ENCODE measurements at regions not wholly inside any gene's neighbourhood (a gene's known extent, or its start where the extent isn't known, plus 50 kb on each side); places are given as distances from the start of the nearest gene placed in this dataset.

DNA sequence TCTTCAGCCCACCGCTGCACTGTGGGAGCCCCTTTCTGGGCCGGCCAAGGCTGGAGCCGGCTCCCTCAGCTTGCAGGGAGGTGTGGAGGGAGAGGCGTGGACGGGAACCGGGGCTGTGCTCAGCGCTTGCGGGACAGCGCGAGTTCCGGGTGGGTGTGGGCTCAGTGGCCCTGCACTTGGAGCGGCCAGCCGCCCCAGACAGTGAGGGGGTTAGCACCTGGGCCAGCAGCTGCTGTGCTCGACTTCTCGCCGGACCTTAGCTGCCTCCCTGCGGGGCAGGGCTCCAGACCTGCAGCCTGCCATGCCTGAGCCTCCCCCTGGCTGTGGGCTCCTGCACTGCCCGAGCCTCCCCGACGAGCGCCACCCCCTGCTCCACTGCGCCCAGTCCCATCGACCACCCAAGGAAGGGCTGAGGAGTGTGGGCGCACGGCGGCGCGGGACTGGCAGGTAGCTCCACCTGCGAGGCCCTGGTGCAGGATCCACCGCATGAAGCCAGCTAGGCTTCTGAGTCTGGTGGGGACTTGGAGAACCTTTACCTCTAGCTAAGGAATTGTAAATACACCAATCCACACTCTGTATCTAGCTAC lies 92.9 kb upstream of the MAST4 start:
- DNase-seq: no peak

DNA sequence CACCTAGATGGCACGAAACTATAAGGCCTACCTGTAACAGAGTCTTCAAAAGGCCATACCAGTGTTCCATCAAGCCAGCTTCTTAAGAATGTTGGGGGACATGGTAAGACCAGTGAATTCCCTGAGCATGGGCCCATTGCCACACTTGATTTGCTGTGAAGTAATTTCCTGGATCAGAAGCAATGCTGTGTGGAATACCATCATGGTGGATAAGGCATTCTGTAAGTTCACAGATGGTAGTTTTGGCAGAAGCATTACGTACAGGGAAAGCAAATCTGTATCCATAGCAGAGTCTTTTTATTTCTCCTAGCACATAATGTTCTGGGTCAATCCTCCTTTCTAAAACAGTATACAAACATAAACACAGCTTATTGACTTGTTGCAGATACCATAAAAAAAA lies 89.1 kb upstream of the MAST4 start:
- DNase-seq: no peak

DNA sequence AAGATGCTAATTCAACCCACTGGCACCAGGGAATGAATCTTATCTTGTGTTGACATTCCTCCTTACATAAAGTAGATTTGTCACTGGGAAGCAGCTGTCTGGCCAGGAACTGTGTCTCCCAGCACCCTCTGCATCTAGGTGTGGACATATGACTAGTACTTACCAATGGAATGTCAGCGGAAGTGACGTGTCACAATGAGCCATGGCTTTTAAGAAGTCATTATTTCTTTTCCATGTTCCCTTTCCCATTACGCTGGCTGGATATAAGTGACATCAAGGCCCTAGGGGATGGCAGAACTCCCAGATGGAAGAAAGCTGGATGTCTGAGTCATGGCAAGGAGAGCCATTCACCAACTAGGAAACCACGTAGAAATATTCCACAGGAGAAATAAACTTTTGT lies 84.7 kb upstream of the MAST4 start:
- DNase-seq: no peak

DNA sequence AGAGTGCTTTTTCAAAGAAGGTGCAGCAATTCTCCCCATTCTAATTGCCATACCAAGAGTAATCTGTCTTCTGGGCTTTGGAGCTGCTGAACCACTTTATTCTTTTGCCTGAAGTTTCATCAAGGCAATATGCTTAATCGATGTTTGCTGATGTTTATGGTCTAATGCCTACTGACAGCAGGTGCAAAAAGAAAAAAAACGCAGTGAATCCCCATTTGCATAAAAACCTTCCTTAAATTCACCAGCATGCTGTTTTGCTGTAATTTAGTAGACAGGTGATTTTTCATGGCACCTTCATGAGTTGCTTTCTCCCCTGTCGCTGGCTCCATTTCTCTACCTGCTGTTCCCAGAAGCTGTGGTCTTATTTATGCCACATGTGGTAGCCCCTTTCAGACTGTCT lies 83.1 kb upstream of the MAST4 start:
- no peak for DNase-seq

DNA sequence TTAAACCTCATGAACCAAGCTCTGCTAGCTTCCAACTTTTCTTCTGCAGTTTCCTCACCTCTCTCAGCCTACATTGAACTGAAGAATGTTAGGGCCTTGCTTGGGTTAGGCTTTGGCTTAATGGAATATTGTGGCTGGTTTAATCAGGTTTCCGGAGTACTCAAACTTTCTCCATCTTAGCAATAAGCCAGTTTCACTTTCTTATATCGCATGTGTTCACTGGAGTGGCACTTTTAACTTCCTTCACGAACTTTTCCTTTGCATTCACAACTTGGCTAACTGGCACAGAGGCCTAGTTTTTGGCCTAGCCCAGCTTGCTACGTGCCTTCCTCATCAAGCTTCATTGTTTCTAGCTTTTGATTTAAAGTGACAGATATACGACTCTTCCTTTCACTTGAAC lies 81.0 kb upstream of the MAST4 start:
- DNase-seq: no peak

DNA sequence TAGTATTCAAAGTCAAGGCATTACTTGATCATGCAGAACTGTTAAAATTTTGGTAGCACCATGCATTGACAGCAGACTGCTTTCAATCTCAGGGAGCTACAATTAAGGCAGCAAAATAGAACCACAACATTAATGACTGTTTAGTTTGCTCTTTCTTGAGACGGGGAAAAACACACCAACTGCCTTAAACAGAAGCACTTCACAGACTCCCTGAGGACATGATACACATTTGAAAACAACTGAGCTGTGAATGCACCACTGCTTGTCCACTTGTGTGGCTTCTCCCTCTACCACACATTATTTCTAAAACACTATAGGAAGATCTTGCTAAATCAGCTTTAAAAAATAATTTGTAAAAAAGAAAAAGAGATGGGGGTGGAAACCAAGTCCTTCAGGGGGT lies 79.6 kb upstream of the MAST4 start:
- no peak for DNase-seq

DNA sequence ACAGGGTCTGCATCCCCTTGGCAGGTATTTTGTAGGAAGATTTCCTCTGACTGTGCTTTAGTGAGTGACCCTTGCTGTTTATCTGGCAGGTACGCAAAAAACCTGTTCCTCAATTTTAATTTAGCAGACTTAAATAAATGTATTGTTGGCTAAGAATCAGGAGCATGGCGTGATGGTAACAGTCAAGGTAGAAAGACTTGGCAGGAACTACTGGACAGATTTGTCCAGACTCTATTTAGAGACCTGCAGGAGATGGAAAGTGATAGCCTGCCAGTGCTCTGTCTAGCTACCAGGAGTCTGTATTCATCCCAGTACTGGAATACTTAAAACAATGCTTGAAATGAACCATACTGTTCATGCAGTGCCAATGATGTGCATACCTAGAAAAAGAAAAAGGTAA lies 78.8 kb upstream of the MAST4 start:
- no peak for DNase-seq

DNA sequence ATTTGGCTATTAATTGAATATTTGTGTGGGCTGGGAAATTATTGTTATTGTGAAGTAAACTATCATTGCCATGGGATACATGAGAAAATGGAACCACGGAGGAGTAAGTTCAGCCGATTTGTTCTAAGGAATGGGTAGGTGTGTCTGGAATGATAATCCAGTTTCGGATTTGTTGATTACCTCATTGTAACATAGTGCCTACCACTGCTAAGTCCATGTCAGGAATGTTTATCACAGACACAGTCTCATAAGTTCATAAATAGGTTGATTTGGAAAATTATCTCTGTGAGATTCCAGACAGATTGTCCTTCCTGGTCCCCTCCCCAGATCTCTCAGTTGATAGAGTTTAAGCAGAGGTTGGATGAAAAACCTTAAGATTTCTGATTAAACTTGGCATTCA lies 78.1 kb upstream of the MAST4 start:
- no peak for DNase-seq

DNA sequence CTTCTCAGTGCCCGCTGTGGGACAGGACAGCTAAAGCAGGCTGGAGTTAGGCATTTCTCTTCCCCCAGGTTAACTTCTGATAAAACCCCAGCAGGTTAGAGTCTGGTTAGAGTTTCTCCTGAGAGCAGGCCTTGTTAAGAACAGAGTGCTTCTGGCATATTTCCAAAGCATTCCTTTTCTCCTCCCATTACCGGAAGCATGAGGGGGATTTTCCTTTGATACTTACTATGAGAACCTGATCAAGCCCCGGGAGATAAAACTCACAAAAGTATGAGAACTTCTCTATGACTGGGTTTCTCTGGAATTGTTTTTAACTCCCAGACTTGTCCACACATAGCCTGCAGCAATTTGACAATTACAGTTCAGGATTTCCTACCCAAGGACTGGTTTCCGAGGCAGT lies 77.4 kb upstream of the MAST4 start:
- no peak for DNase-seq

DNA sequence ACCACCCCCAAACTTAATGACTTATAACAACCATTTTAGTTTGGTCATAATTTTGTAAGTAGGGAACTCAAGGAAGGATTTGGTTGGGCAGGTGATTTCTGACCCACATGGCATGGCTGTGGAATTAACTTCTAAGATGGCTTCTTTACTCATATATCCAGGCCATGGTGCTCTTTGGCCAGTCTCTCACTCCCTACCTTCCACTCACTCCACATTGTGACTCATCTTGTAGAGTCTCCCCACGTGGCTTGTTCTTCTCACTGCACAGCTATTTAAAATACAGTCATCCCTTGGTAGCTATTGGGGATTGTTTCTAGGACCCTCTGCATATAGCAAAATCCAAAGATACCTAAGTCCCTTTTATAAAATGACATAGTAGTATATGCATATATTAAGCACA lies 76.6 kb upstream of the MAST4 start:
- DNase-seq: no peak

DNA sequence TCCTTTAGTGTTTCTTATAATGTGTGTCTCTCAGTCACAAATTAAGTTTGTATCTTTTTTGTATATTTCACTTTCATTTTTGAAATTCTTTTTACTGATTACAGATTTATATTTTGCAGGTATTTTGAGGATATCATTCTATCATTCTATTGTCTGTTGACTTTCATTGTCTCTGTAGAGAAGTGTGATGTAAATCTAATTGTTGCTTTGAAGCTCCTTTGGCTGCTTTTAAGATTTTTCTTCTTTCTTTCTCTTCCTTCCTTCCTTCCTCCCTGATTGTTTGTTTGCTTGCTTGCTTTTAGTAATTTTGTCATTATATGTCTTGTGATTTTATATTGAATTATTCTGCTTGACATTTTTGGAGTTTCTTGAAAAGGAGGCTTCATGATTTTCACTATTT lies 75.3 kb upstream of the MAST4 start:
- no peak for DNase-seq

DNA sequence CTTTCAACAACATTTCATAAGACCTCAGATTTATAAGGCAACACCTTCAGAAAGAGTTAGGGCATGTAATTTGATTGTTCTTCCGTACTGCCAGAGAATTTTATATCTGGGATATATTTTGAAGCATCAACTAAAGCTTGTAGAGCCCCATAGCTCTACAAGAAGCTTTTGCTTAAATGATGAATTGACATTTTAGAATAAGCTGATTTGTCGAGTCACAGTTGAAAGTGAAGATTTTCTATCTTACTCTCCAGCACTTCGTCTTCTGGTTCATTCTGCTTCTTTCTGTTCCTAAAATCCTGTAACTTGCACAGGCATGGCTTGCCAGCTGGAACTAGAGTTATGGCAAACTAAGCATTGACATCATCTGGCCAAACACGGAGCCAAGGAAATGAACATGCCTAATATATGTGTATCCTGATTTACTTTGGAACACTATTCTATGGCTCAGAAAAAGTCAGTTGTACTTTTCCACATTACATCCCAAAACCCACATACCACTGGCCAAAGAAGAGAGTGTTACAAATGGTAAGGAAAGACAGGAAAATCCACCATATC lies 68.6 kb upstream of the MAST4 start:
- no peak for DNase-seq

DNA sequence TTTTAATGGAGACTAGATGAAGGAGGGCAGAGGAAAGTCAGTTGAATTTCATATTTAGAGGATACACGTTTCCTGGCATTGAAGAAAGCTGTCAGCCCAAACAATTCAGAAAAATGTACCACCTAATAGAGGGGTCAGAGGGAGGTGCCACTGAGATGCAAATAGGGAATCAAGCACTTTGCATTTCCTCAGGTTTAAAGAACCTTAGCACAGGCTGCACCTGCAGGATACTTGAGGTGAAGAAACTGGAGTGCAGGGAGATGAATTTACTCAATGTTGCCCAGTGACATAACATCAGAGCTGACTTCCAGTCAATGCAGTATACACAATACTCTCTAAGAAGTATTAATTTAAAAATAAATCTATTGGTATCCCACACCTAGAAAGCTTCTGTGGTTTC lies 67.0 kb upstream of the MAST4 start:
- no peak for DNase-seq

DNA sequence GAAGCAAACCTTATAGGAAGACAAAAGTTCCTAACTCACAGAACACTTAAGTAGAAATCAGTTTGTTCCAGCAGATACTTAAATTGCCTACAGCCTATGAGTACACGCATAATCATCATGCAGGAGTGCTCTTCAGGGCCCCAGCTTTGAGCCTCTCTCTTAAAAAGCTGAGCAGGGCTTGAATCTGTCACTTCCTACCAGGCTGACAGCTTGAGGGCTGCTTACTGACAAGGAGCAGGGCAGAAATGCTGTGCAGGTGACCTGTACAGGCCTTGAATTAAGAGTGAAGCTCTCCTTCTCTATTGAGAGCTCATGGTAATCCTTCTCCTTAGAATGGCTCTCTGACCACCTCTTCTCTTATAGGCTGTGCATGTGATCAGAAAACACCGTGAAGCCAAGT lies 66.5 kb upstream of the MAST4 start:
- no peak for DNase-seq

DNA sequence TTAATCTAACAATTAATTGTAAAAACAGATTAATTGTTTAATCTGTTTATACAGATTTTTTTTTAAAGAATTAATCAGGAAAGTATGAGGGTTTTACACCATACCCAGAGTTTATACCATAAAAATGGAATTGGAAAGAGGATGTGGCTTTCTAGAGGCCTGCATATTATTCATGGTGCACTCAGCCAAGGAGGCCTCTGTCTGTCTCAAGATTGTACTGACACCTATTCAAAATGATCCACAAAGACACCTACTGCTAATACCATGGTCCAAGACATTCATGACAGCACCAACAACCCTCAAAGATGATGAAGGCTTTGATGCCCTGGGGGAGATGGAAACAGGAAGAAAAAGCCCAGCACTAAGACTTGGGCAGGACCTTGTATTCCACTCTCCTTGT lies 58.1 kb upstream of the MAST4 start:
- no peak for DNase-seq

DNA sequence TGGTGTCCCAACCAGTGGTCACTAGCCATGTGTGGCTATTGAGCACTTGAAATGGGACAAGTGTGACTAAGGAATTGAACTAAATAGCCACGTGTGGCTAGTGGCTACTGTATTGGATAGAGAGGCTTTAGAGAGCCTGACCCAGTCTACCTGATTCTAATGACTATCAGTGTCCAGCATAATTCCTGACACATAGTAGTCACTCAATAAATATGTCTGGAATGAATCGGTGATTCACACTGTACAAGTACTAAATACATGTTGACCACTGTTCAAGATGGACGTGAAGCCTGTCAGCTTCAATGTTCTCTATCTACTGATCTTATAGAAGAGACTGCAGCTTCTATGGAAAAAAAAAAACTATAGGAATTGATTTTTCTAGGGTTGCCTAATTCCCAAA lies 57.7 kb upstream of the MAST4 start:
- DNase-seq: no peak

DNA sequence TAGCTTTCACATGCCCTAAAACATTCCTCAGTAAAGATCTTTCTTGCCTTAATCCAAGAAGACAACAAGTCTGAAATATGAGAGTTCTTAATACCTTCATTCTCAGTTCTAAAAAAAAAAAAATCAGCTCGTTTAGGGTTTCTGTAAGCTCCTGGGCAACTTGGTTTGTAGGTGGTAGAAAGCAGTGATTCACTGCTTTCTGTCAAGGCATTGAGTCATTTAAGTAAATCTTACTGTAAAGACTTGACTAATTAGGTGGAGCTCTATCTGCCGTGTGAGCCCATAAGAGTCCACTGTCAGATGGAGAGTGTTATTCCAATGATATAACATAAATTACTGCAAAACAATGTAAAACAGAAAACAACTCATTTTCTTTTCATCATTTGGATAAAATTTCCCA lies 56.1 kb upstream of the MAST4 start:
- DNase-seq: no peak

DNA sequence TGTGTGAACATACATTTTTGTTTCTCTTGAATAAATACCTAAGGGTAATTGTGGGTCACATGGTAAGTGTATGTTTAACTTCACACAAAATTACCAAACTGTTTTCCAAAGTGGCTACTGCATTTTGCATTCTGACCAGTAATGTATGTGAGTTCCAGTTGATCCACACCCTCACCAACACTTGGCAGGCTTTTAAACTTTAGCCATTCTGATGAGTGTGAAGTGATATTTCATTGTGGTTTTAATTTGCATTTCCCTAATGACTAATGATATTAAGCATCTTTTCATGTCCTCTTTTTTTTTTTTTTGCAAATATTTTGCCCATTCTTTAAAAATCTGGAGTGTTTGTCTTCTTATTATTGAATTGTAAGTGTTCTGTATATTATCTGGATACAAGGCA lies 53.5 kb upstream of the MAST4 start:
- DNase-seq: no peak

Data from midbrain (tissue), 1 donor.